HCT116 (cell line): ENCODE measurements at regions not wholly inside any gene's neighbourhood (a gene's known extent, or its start where the extent isn't known, plus 50 kb on each side); places are given as distances from the start of the nearest gene placed in this dataset.

ENCODE experiments used
- ATAC-seq: fragments of 200-7000 bp; cut with Tn5 transposase; 2 replicates; pipeline ENCODE4 v1.9.1; 2020; ENCODE audit warnings: mild to moderate bottlenecking, moderate library complexity
- BruUV-seq: library from RNA; stranded (reverse); fragments of 400-500 nt; replicated peaks from 2 replicates; lab custom pipeline; 2021; lab: Mats Ljungman, UMichigan
- CTCF ChIA-PET: fragments of 300-600 bp; sonication (Branson Sonifier 250); formaldehyde crosslinking; loops from one replicate; lab custom pipeline; 2021; ENCODE audit warnings: antibody characterized with exemption; lab: Charles Lee
- POLR2A ChIA-PET: fragments of 300-600, 350-600 bp; sonication (Branson Sonifier 250); formaldehyde crosslinking; loops from one replicate; lab custom pipeline; 2021; ENCODE audit warnings: antibody characterized with exemption; lab: Charles Lee
- RAD21 ChIA-PET, 2 experiments: fragments of 300-600 bp; sonication (Branson Sonifier 250); formaldehyde crosslinking; loops; one replicate each; lab custom pipeline; 2023; ENCODE audit warnings: low total read pairs in 2 of 2; ENCODE audit not compliant: uncharacterized antibody in 2 of 2, unreplicated experiment in 2 of 2, low non-redundant PET in 1 of 2; lab: Charles Lee
- DNase-seq: peaks from one replicate; pipeline ENCODE4 v3.0.0-alpha.2; 2010; ENCODE audit warnings: low read depth, low spot score
- H2AFZ ChIP-seq: fragments of 200-600 bp; shearing (Covaris generic), sonication (generic); 2 replicates; pipeline ENCODE4 v1.6.1; 2017; ENCODE audit warnings: low read depth, mixed run types, mixed read lengths, antibody characterized with exemption, low read length; ENCODE audit not compliant: poor library complexity, severe bottlenecking
- H3K27ac ChIP-seq: 2 replicates; pipeline ENCODE4 v1.5.1; 2012; ENCODE audit warnings: low read depth, low read length
- H3K27me3 ChIP-seq: fragments of 200-600 bp; sonication (generic); 2 replicates; pipeline ENCODE4 v1.6.1; 2016; ENCODE audit warnings: mixed run types, low read length, mixed read lengths; ENCODE audit not compliant: insufficient read depth
- H3K36me3 ChIP-seq, 2 experiments: fragments of 200-500 bp in 1 of 2; fragments of 200-600 bp in 1 of 2; sonication (Bioruptor generic) in 1 of 2; sonication (generic) in 1 of 2; 2 replicates each; pipeline versions ENCODE4 v1.5.1 to v1.6.1; 2014 to 2016; ENCODE audit warnings: low read length in 2 of 2, inconsistent platforms in 1 of 2, mixed read lengths in 1 of 2, mixed run types in 1 of 2; ENCODE audit not compliant: insufficient read depth in 2 of 2, control insufficient read depth in 1 of 2
- H3K4me1 ChIP-seq, 2 experiments: fragments of 200-600 bp in 1 of 2; sonication (generic) in 1 of 2; 2 replicates each; pipeline versions ENCODE4 v1.5.1 to v1.6.1; 2012 to 2017; ENCODE audit warnings: low read length in 2 of 2, inconsistent platforms in 1 of 2, mild to moderate bottlenecking in 1 of 2, mixed read lengths in 1 of 2, mixed run types in 1 of 2, moderate library complexity in 1 of 2; ENCODE audit not compliant: insufficient read depth in 2 of 2, control insufficient read depth in 1 of 2
- H3K4me2 ChIP-seq: fragments of 200-600 bp; sonication (generic); 2 replicates; pipeline ENCODE4 v1.6.1; 2017; ENCODE audit warnings: mixed run types, low read length, mixed read lengths
- H3K4me3 ChIP-seq, 2 experiments: fragments of 200-600 bp in 1 of 2; sonication (generic) in 1 of 2; replicated peaks in 1 of 2; 2 replicates each; pipeline ENCODE4 v1.5.1; 2011 to 2016; ENCODE audit warnings: low read length in 2 of 2, control low read depth in 1 of 2, low read depth in 1 of 2, mild to moderate bottlenecking in 1 of 2, mixed read lengths in 1 of 2, mixed run types in 1 of 2
- H3K79me2 ChIP-seq: fragments of 200-600 bp; sonication (generic); 2 replicates; pipeline ENCODE4 v1.6.1; 2017; ENCODE audit warnings: mild to moderate bottlenecking, mixed run types, low read length, moderate library complexity, mixed read lengths; ENCODE audit not compliant: insufficient read depth
- H3K9ac ChIP-seq: fragments of 200-600 bp; sonication (generic); 2 replicates; pipeline ENCODE4 v1.6.1; 2016; ENCODE audit warnings: low read length, mixed read lengths
- H3K9me2 ChIP-seq: fragments of 200-600 bp; sonication (generic), shearing (Covaris generic); 2 replicates; pipeline ENCODE4 v1.6.1; 2017; ENCODE audit warnings: mixed run types, mild to moderate bottlenecking, moderate library complexity; ENCODE audit not compliant: insufficient read depth
- H3K9me3 ChIP-seq, 2 experiments: fragments of 200-500 bp in 1 of 2; fragments of 200-600 bp in 1 of 2; sonication (Bioruptor generic) in 1 of 2; sonication (generic) in 1 of 2; 2 replicates each; pipeline ENCODE4 v1.6.1; 2014 to 2017; ENCODE audit warnings: low read length in 2 of 2, mixed read lengths in 2 of 2, inconsistent platforms in 1 of 2, low read depth in 1 of 2, mild to moderate bottlenecking in 1 of 2, mixed run types in 1 of 2, moderate library complexity in 1 of 2; ENCODE audit not compliant: control insufficient read depth in 1 of 2, insufficient read depth in 1 of 2
- H4K20me1 ChIP-seq: fragments of 200-600 bp; sonication (generic), shearing (Covaris generic); 2 replicates; pipeline ENCODE4 v1.6.1; 2017; ENCODE audit warnings: mixed run types, mild to moderate bottlenecking, moderate library complexity; ENCODE audit not compliant: insufficient read depth
- ATF3 ChIP-seq: IDR thresholded peaks from 2 replicates; pipeline ENCODE4 v1.6.1; 2012
- EGR1 ChIP-seq: IDR thresholded peaks from 2 replicates; pipeline ENCODE4 v1.6.1; 2012; ENCODE audit warnings: low read depth
- EZH2 ChIP-seq: fragments of 200-600 bp; sonication (generic); IDR thresholded peaks from 2 replicates; pipeline ENCODE4 v1.6.1; 2017; ENCODE audit warnings: antibody characterized with exemption, mixed run types
- EZH2phosphoT487 ChIP-seq: fragments of 200-600 bp; IDR thresholded peaks from 2 replicates; pipeline ENCODE4 v1.6.1; 2018; ENCODE audit warnings: antibody characterized with exemption, borderline replicate concordance
- FOSL1 ChIP-seq: IDR thresholded peaks from 2 replicates; pipeline ENCODE4 v1.6.1; 2012; ENCODE audit warnings: low read depth
- JUND ChIP-seq: IDR thresholded peaks from 2 replicates; pipeline ENCODE4 v1.6.1; 2012
- MAX ChIP-seq: IDR thresholded peaks from 2 replicates; pipeline ENCODE4 v1.6.1; 2012
- POLR2A ChIP-seq: IDR thresholded peaks from 2 replicates; pipeline ENCODE4 v1.7.0; 2011; ENCODE audit warnings: borderline replicate concordance; ENCODE audit not compliant: insufficient read depth, insufficient read length; ENCODE audit errors: extremely low read depth
- RAD21 ChIP-seq: IDR thresholded peaks from 2 replicates; pipeline ENCODE4 v1.6.1; 2012; ENCODE audit warnings: low read depth, mild to moderate bottlenecking
- REST ChIP-seq: IDR thresholded peaks from 2 replicates; pipeline ENCODE4 v1.6.1; 2012; ENCODE audit warnings: low read depth
- SIN3A ChIP-seq: IDR thresholded peaks from 2 replicates; pipeline ENCODE4 v1.6.1; 2012; ENCODE audit warnings: low read depth
- SP1 ChIP-seq: IDR thresholded peaks from 2 replicates; pipeline ENCODE4 v1.6.1; 2012; ENCODE audit warnings: low read depth
- SRF ChIP-seq: IDR thresholded peaks from 2 replicates; pipeline ENCODE4 v1.6.1; 2012; ENCODE audit warnings: low read depth
- TCF7L2 ChIP-seq: IDR thresholded peaks from 2 replicates; pipeline ENCODE4 v1.7.0; 2011; ENCODE audit warnings: borderline replicate concordance, inconsistent platforms; ENCODE audit not compliant: insufficient read depth, insufficient read length; ENCODE audit errors: extremely low read depth
- YY1 ChIP-seq: IDR thresholded peaks from 2 replicates; pipeline ENCODE4 v1.6.1; 2011; ENCODE audit warnings: low read length, low read depth, moderate library complexity, mild to moderate bottlenecking; ENCODE audit not compliant: insufficient replicate concordance; ENCODE audit errors: extremely low read depth
- ZBTB33 ChIP-seq: IDR thresholded peaks from 2 replicates; pipeline ENCODE4 v1.6.1; 2011; ENCODE audit warnings: mild to moderate bottlenecking, low read length, moderate library complexity; ENCODE audit not compliant: insufficient replicate concordance; ENCODE audit errors: extremely low read depth
- ZFX ChIP-seq: fragments of 450-650 bp; IDR thresholded peaks from 2 replicates; pipeline ENCODE4 v1.6.1; 2017
- intact Hi-C: fragments of 100-400 bp; cut with micrococcal nuclease; formaldehyde crosslinking; loops from 2 replicates; pipeline ENCODE4 v1.10.0; 2022

- no peak overlapping the region for H3K4me3 ChIP-seq
- ChIA-PET CTCF (no interaction called here), POLR2A (no interaction called here), RAD21 (no interaction called here)
- DNase-seq, result no peak
- H3K79me2 ChIP-seq, result no peaks in the 10 kb centered on the region
- no peak overlapping the region for H2AFZ ChIP-seq
- no peak overlapping the region for H3K27ac ChIP-seq
- H3K9me3 ChIP-seq, result peaks cover 8 to 17% of the 10 kb centered on the region in 2 experiments; a peak in 2 of 4 replicates
- TF ChIP-seq ATF3 (no peak), SP1 (no peak), REST (no peak), EGR1 (no peak)
- no peak for ATAC-seq
- no peaks in the 10 kb centered on the region for H3K4me1 ChIP-seq
- no peaks in the 10 kb centered on the region for H3K27me3 ChIP-seq
- intact Hi-C loops, result no loop called here
- no peaks in the 10 kb centered on the region for H4K20me1 ChIP-seq
- H3K36me3 ChIP-seq, result no peaks in the 10 kb centered on the region
- H3K9ac ChIP-seq, result no peak overlapping the region
- no TSS peak for BruUV-seq
- no peak overlapping the region for H3K4me2 ChIP-seq
- no peaks in the 10 kb centered on the region for H3K9me2 ChIP-seq
These were observed 1144.8 kb downstream of the AACS start for GRCh38 chr12:126210026-126210425.

- ChIA-PET POLR2A (no interaction called here), CTCF (no interaction called here), RAD21 (no interaction called here)
- Histone ChIP-seq H3K79me2 (no peaks in the 10 kb centered on the region), H3K9me3 (peaks cover 10 to 17% of the 10 kb centered on the region in 2 experiments; a peak in 2 of 4 replicates), H3K27ac (no peak overlapping the region), H3K4me3 (no peak overlapping the region), H2AFZ (no peak overlapping the region), H3K9me2 (no peaks in the 10 kb centered on the region), H3K9ac (no peak overlapping the region), H3K36me3 (no peaks in the 10 kb centered on the region), H4K20me1 (no peaks in the 10 kb centered on the region), H3K4me2 (no peak overlapping the region), H3K27me3 (no peaks in the 10 kb centered on the region), H3K4me1 (no peaks in the 10 kb centered on the region)
- no peak for DNase-seq
- intact Hi-C loops, result no loop called here
- ATAC-seq, result no peak
- BruUV-seq, result no TSS peak
- TF ChIP-seq EGR1 (no peak), ZBTB33 (no peak), EZH2phosphoT487 (no peak), EZH2 (no peak), TCF7L2 (no peak), ZFX (no peak), JUND (no peak), SIN3A (no peak), ATF3 (no peak), POLR2A (no peak), RAD21 (no peak), MAX (no peak), YY1 (no peak), FOSL1 (no peak), SRF (no peak)
These were observed 1145.2 kb downstream of the AACS start for GRCh38 chr12:126210448-126210847.
